Transverse colon (tissue), 3 donors: ENCODE measurements at regions not wholly inside any gene's neighbourhood (a gene's known extent, or its start where the extent isn't known, plus 50 kb on each side); places are given as distances from the start of the nearest gene placed in this dataset.

Experiments
- POLR2A ChIP-seq: fragments of 450-650 bp; IDR thresholded peaks from one replicate; pipeline ENCODE4 v1.6.1; 2016; ENCODE audit warnings: antibody characterized with exemption, mild to moderate bottlenecking, moderate library complexity
- TF ChIP-seq, protein P1 (sequence below), 5 experiments: fragments of 200-600 bp in 3 of 5; fragments of 450-650 bp in 2 of 5; sonication (generic) in 3 of 5; IDR thresholded peaks; 1 replicate in 2 of 5; 2 replicates in 3 of 5; pipeline ENCODE4 v1.5.1; 2016 to 2017; ENCODE audit warnings: antibody characterized with exemption in 5 of 5, inconsistent platforms in 3 of 5, mild to moderate bottlenecking in 2 of 5, moderate library complexity in 1 of 5

DNA sequence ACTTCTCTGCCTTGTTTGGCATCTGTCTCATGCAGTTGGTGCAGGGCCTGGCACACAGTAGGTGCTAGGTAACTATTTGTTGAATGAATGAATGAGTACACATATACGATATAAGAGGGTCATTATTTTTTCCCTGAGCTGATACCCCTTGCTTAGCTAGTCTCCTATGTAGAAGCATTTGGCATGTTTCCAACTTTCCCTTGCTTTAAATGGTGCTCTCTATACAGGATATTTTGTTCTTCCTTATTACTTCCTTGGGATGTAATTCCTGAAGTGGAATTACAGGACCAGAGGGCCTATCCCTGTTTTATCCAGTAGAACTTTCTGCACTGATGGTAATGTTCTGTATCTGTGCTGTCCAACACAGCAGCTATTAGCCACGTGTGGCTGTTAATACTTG, 250.1 kb upstream of the PWP1 start:
- TF ChIP-seq, protein P1, sequence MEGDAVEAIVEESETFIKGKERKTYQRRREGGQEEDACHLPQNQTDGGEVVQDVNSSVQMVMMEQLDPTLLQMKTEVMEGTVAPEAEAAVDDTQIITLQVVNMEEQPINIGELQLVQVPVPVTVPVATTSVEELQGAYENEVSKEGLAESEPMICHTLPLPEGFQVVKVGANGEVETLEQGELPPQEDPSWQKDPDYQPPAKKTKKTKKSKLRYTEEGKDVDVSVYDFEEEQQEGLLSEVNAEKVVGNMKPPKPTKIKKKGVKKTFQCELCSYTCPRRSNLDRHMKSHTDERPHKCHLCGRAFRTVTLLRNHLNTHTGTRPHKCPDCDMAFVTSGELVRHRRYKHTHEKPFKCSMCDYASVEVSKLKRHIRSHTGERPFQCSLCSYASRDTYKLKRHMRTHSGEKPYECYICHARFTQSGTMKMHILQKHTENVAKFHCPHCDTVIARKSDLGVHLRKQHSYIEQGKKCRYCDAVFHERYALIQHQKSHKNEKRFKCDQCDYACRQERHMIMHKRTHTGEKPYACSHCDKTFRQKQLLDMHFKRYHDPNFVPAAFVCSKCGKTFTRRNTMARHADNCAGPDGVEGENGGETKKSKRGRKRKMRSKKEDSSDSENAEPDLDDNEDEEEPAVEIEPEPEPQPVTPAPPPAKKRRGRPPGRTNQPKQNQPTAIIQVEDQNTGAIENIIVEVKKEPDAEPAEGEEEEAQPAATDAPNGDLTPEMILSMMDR (IDR thresholded peaks at IDR 0.05): no peak
- TF ChIP-seq POLR2A: no peak
